H1 (cell line): ENCODE measurements at regions not wholly inside any gene's neighbourhood (a gene's known extent, or its start where the extent isn't known, plus 50 kb on each side); places are given as distances from the start of the nearest gene placed in this dataset.

Source experiments
- EGR1 ChIP-seq: IDR thresholded peaks from 2 replicates; pipeline ENCODE4 v1.6.1; 2011; ENCODE audit warnings: low read depth, low read length, borderline replicate concordance
- GTF2F1 ChIP-seq: IDR thresholded peaks from 2 replicates; pipeline ENCODE4 v1.6.1; 2012; ENCODE audit warnings: low read depth, low read length, improper control_type of control experiment, borderline replicate concordance
- KDM4A ChIP-seq: IDR thresholded peaks from one replicate; pipeline ENCODE4 v1.7.1; 2012; ENCODE audit warnings: low read depth, mild to moderate bottlenecking, moderate library complexity, low read length, inconsistent platforms; ENCODE audit not compliant: severe bottlenecking
- RXRA ChIP-seq: IDR thresholded peaks from 2 replicates; pipeline ENCODE4 v1.6.1; 2011; ENCODE audit warnings: low read depth, mild to moderate bottlenecking, low read length, moderate library complexity; ENCODE audit not compliant: insufficient read depth
- SP2 ChIP-seq: IDR thresholded peaks from 2 replicates; pipeline ENCODE4 v1.6.1; 2012; ENCODE audit warnings: mild to moderate bottlenecking, low read length, inconsistent platforms
- TF ChIP-seq, protein P1 (sequence below): IDR thresholded peaks from 2 replicates; pipeline ENCODE4 v1.6.1; 2012; ENCODE audit warnings: low read length, inconsistent platforms

- TF ChIP-seq, protein P1, sequence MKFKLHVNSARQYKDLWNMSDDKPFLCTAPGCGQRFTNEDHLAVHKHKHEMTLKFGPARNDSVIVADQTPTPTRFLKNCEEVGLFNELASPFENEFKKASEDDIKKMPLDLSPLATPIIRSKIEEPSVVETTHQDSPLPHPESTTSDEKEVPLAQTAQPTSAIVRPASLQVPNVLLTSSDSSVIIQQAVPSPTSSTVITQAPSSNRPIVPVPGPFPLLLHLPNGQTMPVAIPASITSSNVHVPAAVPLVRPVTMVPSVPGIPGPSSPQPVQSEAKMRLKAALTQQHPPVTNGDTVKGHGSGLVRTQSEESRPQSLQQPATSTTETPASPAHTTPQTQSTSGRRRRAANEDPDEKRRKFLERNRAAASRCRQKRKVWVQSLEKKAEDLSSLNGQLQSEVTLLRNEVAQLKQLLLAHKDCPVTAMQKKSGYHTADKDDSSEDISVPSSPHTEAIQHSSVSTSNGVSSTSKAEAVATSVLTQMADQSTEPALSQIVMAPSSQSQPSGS, result no peak
- TF ChIP-seq SP2 (no peak), GTF2F1 (no peak), KDM4A (no peak), RXRA (no peak), EGR1 (no peak)
Measured at GRCh38 chr22:48418831-48419230, 1408.8 kb downstream of the BRD1 start (continued).
